Dedifferentiated amniotic fluid mesenchymal stem cell (primary cell): ENCODE measurements at regions not wholly inside any gene's neighbourhood (a gene's known extent, or its start where the extent isn't known, plus 50 kb on each side); places are given as distances from the start of the nearest gene placed in this dataset.

Experiments
- DNase-seq: peaks from one replicate; pipeline ENCODE4 v3.0.0-alpha.2; 2016; ENCODE audit errors: extremely low spot score

- DNase-seq, result no peak
Observed at GRCh38 chr2:55973673-55974072, 50.1 kb upstream of the EFEMP1 start.

GRCh38 chr2:55976681-55977080 is 53.1 kb upstream of the EFEMP1 start:
- DNase-seq, result no peak

- no peak for DNase-seq
Observed at GRCh38 chr2:55985406-55985805, 61.8 kb upstream of the EFEMP1 start.

GRCh38 chr2:55986001-55986400 is 62.4 kb upstream of the EFEMP1 start:
- DNase-seq, result no peak

GRCh38 chr2:55986700-55987440 is 63.3 kb upstream of the EFEMP1 start:
- no peak for DNase-seq

GRCh38 chr2:55989405-55989804 is 65.8 kb upstream of the EFEMP1 start:
- no peak for DNase-seq

GRCh38 chr2:55992455-55992854 is 68.9 kb upstream of the EFEMP1 start:
- peak; percentile 96 for DNase-seq

- DNase-seq, result no peak
Observed at GRCh38 chr2:55993685-55994084, 70.1 kb upstream of the EFEMP1 start.

- DNase-seq, result no peak
Observed at GRCh38 chr2:55995211-55995610, 71.6 kb upstream of the EFEMP1 start.

- no peak for DNase-seq
Observed at GRCh38 chr2:55995902-55996301, 72.3 kb upstream of the EFEMP1 start.

GRCh38 chr2:55999231-55999630 is 75.6 kb upstream of the EFEMP1 start:
- DNase-seq, result no peak

- no peak for DNase-seq
Observed at GRCh38 chr2:55999790-56000189, 76.2 kb upstream of the EFEMP1 start.

- no peak for DNase-seq
Observed at GRCh38 chr2:56001947-56002346, 78.4 kb upstream of the EFEMP1 start.

GRCh38 chr2:56008661-56009431 is 85.3 kb upstream of the EFEMP1 start:
- DNase-seq, result peak; percentile 66

- DNase-seq, result peak; percentile 81
Observed at GRCh38 chr2:56009758-56010458, 86.3 kb upstream of the EFEMP1 start.

- no peak for DNase-seq
Observed at GRCh38 chr2:56011624-56012023, 88.0 kb upstream of the EFEMP1 start.

GRCh38 chr2:56012221-56012765 is 88.7 kb upstream of the EFEMP1 start:
- no peak for DNase-seq

GRCh38 chr2:56013475-56013874 is 89.9 kb upstream of the EFEMP1 start:
- no peak for DNase-seq

- DNase-seq, result no peak
Observed at GRCh38 chr2:56014046-56014730, 90.6 kb upstream of the EFEMP1 start.

- DNase-seq, result no peak
Observed at GRCh38 chr2:56015711-56016115, 92.1 kb upstream of the EFEMP1 start.

- DNase-seq, result no peak
Observed at GRCh38 chr2:56017784-56018183, 94.2 kb upstream of the EFEMP1 start.

GRCh38 chr2:56018267-56018666 is 94.7 kb upstream of the EFEMP1 start:
- DNase-seq, result no peak
